SK-N-SH treated with all-trans-retinoic acid at 6 μM for 48 hours (cell line): ENCODE measurements at regions not wholly inside any gene's neighbourhood (a gene's known extent, or its start where the extent isn't known, plus 50 kb on each side); places are given as distances from the start of the nearest gene placed in this dataset.

Experiments used
- BACH2 ChIP-seq: fragments of 250-450 bp; sonication (Bioruptor Pico); IDR thresholded peaks from 2 replicates; pipeline ENCODE4 v1.9.0; 2021; ENCODE audit warnings: mild to moderate bottlenecking, borderline replicate concordance
- GLIS3 ChIP-seq: fragments of 250-450 bp; sonication (Bioruptor Pico); IDR thresholded peaks from 2 replicates; pipeline ENCODE4 v1.5.0; 2020; ENCODE audit warnings: mild to moderate bottlenecking, moderate library complexity
- PPARA ChIP-seq: fragments of 250-450 bp; sonication (Bioruptor Pico); IDR thresholded peaks from 2 replicates; pipeline ENCODE4 v1.5.0; 2020; ENCODE audit warnings: mild to moderate bottlenecking, borderline replicate concordance
- RARB ChIP-seq: fragments of 250-450 bp; sonication (Bioruptor Pico); IDR thresholded peaks from 2 replicates; pipeline ENCODE4 v1.8.0; 2021; ENCODE audit warnings: mild to moderate bottlenecking, moderate library complexity
- TCF4 ChIP-seq: fragments of 250-450 bp; sonication (Bioruptor Pico); IDR thresholded peaks from 2 replicates; pipeline ENCODE4 v1.8.0; 2021; ENCODE audit warnings: mild to moderate bottlenecking, moderate library complexity, borderline replicate concordance
- ZC3H10 ChIP-seq: fragments of 250-450 bp; sonication (Bioruptor Pico); IDR thresholded peaks from 2 replicates; pipeline ENCODE4 v1.5.1; 2021; ENCODE audit warnings: mild to moderate bottlenecking, moderate library complexity
- ZFP3 ChIP-seq: fragments of 250-450 bp; sonication (Bioruptor Pico); IDR thresholded peaks from 2 replicates; pipeline ENCODE4 v1.5.0; 2020; ENCODE audit warnings: mild to moderate bottlenecking, moderate library complexity
- ZFP30 ChIP-seq: fragments of 450-650 bp; formaldehyde crosslinking; IDR thresholded peaks from 2 replicates; pipeline ENCODE4 v1.5.0; 2022; ENCODE audit warnings: mild to moderate bottlenecking, moderate library complexity
- ZNF565 ChIP-seq: fragments of 450-650 bp; formaldehyde crosslinking; conservative IDR thresholded peaks from 2 replicates; pipeline ENCODE4 v1.5.0; 2020; ENCODE audit warnings: low read depth, mild to moderate bottlenecking, moderate library complexity
- ZNF70 ChIP-seq: fragments of 450-650 bp; formaldehyde crosslinking; IDR thresholded peaks from 2 replicates; pipeline ENCODE4 v1.5.0; 2020; ENCODE audit warnings: mild to moderate bottlenecking, moderate library complexity
- ZNF8 ChIP-seq: fragments of 450-650 bp; formaldehyde crosslinking; IDR thresholded peaks from 2 replicates; pipeline ENCODE4 v1.5.0; 2020; ENCODE audit warnings: mild to moderate bottlenecking, moderate library complexity
- TF ChIP-seq, protein P1 (sequence below): fragments of 250-450 bp; sonication (Bioruptor Pico); IDR thresholded peaks from 2 replicates; pipeline ENCODE4 v1.5.1; 2020; ENCODE audit warnings: low read depth, mild to moderate bottlenecking, moderate library complexity
- TF ChIP-seq, protein P2 (sequence below): fragments of 250-450 bp; sonication (Bioruptor Pico); IDR thresholded peaks from 2 replicates; pipeline ENCODE4 v1.8.0; 2020; ENCODE audit warnings: mild to moderate bottlenecking, moderate library complexity, borderline replicate concordance
- TF ChIP-seq, protein P3 (sequence below): fragments of 250-450 bp; sonication (Bioruptor Pico); IDR thresholded peaks from 2 replicates; pipeline ENCODE4 v1.8.0; 2021; ENCODE audit warnings: low read depth, mild to moderate bottlenecking, moderate library complexity, borderline replicate concordance

DNA sequence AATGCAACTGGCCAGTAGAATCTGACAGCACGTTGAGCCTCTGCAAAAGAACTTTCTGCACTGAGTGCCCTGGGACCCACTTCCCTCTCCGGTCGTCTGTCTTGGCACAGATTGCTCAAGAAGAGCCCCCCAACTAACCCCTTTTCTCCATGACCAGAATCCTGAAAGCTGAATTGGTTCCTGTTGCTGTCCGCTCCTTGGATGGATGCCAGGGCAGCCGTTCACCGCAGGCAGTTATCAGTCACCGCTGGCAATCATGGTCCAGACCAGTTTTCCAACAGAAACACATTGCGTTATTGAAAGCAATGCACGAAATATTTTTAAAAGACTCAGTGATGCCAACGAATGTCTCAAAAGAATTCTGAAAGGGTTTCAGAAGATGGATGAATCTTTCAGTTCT lies 733.7 kb upstream of the FRG1 start:
- TF ChIP-seq, protein P1, sequence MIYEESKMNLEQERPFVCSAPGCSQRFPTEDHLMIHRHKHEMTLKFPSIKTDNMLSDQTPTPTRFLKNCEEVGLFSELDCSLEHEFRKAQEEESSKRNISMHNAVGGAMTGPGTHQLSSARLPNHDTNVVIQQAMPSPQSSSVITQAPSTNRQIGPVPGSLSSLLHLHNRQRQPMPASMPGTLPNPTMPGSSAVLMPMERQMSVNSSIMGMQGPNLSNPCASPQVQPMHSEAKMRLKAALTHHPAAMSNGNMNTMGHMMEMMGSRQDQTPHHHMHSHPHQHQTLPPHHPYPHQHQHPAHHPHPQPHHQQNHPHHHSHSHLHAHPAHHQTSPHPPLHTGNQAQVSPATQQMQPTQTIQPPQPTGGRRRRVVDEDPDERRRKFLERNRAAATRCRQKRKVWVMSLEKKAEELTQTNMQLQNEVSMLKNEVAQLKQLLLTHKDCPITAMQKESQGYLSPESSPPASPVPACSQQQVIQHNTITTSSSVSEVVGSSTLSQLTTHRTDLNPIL, result no peak
- TF ChIP-seq, protein P2, sequence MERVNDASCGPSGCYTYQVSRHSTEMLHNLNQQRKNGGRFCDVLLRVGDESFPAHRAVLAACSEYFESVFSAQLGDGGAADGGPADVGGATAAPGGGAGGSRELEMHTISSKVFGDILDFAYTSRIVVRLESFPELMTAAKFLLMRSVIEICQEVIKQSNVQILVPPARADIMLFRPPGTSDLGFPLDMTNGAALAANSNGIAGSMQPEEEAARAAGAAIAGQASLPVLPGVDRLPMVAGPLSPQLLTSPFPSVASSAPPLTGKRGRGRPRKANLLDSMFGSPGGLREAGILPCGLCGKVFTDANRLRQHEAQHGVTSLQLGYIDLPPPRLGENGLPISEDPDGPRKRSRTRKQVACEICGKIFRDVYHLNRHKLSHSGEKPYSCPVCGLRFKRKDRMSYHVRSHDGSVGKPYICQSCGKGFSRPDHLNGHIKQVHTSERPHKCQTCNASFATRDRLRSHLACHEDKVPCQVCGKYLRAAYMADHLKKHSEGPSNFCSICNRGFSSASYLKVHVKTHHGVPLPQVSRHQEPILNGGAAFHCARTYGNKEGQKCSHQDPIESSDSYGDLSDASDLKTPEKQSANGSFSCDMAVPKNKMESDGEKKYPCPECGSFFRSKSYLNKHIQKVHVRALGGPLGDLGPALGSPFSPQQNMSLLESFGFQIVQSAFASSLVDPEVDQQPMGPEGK, result no peak
- TF ChIP-seq ZNF8 (CRISPR knock-in tag) (no peak), ZNF70 (CRISPR knock-in tag) (no peak), ZFP3 (no peak), TCF4 (CRISPR knock-in tag) (no peak), RARB (CRISPR knock-in tag) (no peak), ZC3H10 (no peak), ZNF565 (CRISPR knock-in tag) (no peak), GLIS3 (CRISPR knock-in tag) (no peak), BACH2 (CRISPR knock-in tag) (no peak), PPARA (CRISPR knock-in tag) (no peak), ZFP30 (CRISPR knock-in tag) (no peak)
- TF ChIP-seq, protein P3, sequence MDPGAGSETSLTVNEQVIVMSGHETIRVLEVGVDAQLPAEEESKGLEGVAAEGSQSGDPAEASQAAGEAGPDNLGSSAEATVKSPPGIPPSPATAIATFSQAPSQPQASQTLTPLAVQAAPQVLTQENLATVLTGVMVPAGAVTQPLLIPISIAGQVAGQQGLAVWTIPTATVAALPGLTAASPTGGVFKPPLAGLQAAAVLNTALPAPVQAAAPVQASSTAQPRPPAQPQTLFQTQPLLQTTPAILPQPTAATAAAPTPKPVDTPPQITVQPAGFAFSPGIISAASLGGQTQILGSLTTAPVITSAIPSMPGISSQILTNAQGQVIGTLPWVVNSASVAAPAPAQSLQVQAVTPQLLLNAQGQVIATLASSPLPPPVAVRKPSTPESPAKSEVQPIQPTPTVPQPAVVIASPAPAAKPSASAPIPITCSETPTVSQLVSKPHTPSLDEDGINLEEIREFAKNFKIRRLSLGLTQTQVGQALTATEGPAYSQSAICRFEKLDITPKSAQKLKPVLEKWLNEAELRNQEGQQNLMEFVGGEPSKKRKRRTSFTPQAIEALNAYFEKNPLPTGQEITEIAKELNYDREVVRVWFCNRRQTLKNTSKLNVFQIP (CRISPR knock-in tag), result no peak
